NCI-H1092 (cell line): ENCODE measurements at regions not wholly inside any gene's neighbourhood (a gene's known extent, or its start where the extent isn't known, plus 50 kb on each side); places are given as distances from the start of the nearest gene placed in this dataset.

Experiments used
- DNase-seq: peaks from one replicate; lab custom pipeline; 2025; lab: John Stamatoyannopoulos, UW

DNA sequence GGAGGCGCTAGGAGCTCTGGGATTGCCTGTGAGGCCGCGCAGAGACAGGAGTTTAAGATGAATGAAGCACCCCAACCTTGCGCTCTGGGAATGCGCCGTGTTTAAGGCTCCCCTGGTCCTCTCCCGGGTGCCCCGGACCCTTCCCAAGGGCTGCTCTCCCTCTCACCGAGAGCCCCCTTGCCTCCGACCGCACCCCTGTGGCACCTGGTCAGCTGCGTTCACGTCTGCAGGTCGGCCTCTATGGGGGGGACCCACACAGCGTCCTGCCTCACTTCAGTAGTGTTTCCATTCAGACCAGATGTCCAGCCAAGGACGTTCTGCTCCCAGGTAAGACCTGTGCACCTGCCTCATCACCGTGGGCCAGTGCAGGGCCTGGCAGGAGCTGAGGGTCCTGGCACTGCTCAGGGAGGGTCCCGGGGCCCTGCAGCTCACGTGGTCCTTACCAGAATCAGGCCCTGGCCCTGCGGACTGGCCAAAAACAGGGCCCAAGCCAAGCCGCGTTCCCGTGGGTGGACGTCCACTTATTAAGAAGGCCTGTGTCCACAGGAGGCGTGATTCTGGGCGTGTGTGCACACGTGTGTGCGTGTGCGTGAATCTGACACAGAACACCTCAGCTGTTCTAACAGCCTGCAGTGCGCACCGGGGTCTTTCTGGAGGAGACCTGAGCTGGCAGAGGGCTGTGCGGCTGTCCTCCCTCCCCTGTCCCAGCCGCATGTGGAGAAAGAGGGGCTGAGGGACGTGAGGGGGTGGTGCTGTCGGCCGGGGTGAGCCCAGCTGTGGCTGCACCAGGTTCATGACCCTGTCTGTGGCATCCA is 79.9 kb upstream of the BHLHE23 start:
- no peak for DNase-seq

DNA sequence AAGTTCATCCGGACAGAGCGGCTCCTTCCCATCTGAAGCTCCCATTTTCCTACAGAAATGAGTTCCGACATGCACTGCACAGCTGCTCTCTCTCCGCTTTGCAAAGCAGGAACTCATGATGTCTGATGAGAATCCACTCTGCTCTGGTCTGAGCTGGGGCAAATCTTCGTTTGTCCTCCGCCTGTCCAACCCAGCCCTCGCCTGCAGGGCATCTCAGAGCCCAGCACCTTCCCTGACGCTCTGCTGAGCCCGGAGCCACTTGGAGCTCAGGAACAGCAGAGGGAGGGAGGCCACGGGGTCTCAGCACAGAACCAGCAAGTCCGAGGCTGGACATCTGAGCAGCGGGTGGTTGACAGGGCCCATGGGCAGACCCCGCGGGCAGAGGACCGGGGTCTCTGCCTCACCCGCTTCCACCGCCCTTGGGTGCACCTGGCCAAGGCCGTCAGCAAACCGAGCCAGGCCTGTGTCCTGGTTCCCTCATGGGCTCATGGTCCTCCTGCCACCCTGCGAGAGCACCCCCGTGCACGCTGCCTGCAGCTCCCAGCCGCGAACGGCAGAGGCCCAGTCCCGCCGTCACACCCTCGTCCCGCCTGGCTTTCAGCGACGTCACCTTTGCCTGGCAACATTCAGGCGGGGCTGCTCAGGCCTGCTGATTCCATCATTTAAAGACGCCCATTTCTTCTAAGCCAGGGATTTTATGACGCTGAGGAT is 78.5 kb upstream of the BHLHE23 start:
- DNase-seq: no peak

DNA sequence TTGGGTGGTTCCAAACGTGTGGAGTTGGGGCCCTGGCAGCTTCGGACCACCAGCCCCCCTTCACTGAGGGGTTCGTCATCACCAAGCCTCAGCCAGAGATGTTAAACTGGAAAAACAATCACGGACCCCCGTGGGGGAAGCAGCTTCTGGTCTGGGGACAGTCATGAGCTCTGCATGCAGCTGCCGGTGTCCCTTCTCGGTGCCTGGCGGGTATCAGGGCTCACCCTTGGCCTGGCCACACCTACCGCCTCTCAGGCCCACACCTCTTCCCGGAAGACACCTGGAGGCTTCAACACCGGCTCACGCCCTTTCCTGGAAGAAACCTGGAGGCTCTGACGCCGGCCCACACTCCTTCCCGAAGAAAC is 77.8 kb upstream of the BHLHE23 start:
- DNase-seq: no peak

DNA sequence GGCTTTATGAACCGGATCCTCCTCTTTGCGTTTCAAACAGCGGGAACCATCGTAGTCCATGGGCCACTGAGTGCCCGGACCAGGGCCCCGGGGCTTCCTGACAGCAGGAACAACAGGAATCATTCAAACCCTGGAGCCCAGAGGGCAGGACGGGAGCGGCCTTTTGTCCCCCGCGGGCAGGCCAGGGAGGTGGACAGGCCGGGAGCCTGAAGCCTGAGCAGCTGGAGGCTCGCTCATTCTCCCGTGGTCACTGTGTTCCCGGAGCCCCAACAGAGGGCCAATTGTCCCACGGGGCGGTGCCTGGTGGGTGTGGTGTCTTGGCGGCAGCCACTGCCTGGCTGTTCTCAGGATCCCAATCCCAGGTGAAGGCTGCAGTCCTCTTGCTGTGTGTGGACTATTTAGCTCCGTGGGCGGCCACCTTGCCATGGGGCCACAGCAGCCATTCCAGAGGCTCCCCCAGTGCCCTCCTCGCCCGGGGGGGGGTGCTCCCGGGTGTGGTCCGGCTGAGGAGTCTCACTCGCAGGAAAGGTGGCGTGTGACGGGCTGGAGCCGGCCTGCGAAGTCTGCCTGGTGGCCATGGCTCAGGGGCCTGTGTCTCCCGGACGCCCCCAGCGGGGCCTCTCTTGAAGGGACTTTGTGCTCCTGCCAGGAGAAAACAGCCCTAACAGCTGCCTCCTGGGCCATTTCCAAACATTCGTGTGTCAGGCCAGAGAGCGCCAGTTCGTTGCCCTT is 77.2 kb upstream of the BHLHE23 start:
- no peak for DNase-seq

DNA sequence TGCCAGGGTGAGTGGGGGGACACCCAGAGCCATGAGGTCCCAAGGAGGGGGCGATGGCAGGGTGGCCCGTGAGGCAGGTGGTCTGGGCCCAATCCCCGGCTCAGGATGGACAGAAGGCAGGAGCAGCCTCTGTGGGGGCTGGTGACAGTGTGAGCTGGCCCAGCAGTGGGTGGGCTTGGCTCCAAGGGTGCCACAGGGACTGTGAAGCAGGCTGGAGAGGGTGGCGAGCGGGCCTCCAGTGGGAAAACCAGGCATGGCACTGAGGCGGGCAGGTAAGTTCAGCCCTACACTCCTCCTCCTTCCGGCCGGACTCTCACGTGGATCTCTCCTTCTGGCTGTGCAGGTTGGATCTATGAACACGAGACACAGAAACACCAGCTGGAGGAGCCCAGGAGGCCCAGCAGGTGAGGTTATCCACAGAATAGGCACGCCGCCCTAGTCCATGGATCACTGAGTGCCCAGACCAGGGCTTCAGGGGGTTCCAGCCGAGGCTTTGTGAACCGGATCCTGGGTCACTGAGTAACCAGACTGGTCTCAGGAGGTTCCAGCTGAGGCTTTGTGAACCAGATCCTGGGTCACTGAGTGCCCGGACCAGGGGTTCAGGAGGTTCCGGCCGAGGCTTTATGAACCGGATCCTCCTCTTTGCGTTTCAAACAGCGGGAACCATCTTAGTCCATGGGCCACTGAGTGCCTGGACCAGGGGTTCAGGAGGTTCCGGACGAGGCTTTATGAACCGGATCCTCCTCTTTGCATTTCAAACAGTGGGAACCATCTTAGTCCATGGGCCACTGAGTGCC is 76.4 kb upstream of the BHLHE23 start:
- no peak for DNase-seq

DNA sequence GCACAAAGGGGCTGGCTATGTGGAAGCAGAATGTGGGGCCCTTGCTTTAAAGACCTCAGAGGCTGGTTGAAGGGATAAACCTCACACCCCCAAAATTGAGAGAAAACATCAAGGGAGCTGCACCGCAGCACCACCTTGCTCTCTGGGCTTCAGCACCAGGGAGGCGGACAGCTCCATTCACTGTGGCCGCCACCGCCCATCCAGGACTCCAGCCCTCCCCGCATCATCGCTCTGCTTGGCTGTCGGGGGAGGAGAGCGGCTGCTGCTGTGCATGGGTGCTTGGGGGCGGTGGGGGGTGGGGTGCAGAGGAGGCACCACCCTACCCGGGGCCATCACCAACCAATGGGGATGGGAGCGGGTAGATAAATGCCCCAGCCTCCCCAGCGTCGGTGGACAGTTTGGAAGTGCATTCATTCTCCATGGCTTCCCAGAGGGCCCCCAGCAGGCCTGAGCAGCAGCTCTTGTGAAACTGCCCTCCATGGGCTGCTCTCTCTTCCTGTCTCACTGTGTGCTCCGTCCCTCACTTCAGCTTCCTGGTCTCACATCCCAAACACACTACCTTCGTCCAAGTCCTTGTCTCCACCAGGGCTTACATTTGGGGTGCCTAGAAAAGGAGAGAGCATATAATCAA is 75.7 kb upstream of the BHLHE23 start:
- no peak for DNase-seq

DNA sequence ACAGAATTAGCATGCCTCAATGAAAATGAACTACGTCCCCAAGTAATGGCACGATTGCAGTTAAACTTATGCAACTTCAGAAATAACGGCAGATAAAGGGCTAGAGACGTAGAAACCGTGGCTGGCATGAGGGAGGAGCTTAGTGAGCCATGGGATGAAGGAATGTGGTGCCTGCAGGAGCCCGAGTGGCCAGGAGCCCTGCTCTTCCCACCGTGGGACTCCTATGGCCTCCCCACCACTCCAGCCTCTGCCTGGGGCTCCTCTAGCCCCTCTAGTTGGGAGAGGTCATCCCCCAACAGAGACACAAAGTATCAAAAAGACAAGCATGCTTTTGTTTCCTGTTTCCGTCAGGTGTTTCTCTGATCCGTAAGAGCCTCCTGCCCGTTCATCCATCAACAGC is 75.1 kb upstream of the BHLHE23 start:
- DNase-seq: no peak

DNA sequence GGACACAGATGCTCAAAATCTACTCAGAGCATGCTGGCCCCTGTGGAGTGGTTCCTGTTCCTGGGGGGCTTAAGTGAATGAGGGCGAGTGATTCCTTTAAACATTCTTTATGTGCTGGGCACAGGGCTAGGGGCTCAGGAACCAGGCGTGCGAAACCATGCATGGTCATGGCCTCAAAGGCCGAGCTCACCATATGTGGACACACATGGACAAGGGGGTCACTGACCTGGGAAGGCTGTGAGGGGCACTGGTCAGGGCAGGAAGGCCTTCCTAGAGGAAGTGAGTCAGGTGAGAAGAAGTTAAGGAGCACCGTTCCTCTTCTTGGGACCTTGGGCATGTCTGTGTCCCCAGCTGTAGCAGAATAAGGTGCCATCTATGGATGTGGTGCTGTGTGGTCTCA is 74.6 kb upstream of the BHLHE23 start:
- no peak for DNase-seq

DNA sequence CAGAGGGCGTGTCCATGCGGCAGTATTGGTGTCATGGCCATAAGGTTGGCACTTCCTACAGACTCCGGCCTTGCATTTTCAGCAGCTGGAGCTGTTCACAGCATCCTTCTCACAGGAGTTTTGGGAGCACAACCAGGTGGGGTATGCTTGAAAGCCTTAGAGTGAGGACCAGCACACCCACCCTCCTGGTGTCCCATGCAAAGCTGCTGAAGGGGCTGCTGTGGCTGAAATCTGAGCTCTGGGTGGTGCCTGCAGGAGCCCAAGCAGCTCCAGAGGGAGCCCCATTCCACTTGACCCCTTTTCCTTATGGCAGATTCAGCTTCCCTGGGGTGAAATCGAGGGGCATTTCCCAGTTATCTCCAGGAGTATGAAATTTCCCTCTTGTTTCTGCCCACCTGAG is 74.0 kb upstream of the BHLHE23 start:
- no peak for DNase-seq

DNA sequence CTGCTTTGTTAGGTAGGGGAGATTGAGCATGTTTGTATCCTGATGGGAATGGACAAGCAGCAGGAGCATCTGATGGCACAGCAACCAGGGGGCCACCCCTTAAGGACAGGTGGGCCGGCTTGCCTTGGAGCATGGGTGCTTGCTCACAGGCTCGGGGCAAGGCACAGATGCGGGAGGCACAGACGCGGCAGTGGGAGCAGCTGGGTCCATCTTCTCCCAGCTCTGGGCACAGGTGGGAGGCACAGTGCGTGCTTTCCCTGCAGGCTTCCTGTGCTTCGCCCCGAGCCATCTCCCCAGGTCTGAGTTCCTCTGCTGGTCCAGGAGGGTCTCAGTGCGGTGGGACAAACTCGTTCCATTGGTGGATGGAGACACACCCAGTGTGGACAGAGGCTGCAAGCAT is 73.6 kb upstream of the BHLHE23 start:
- no peak for DNase-seq

DNA sequence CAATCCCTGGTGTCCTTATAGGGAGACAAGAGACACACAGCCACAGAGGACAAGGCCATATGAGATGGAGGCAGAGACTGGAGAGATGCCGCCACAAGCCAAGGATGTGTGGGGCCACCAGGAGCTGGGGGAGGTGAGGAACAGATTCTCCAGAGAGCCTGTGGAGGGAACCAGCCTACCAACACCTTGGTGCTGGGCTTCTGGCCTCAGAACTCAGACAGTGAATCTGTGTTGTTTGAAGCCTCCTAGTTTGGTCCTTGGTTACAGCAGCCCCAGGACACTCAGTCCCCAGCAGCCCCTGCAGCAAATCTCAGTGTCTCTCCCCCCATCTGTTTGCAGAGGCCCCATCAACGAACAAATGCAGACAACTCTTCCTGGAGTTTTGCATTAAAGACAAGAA is 73.2 kb upstream of the BHLHE23 start:
- DNase-seq: no peak

DNA sequence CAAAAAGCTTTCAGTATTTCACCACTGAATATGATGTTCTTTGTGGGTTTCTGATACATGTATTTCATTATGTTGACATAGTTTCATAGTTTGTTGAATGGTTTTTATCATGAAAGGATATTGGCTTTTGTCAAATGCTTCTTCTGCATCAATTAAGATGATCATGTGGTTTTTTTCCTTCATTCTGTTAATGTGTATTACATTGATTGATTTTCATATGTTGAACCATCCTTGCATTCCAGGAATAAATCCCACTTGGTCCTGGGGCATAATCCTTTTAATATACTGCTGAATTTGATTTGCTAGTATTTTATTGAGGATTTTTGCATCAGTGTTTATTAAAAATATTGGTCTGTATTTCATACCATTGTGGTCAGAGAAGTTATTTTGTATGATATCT is 70.9 kb upstream of the BHLHE23 start:
- no peak for DNase-seq

DNA sequence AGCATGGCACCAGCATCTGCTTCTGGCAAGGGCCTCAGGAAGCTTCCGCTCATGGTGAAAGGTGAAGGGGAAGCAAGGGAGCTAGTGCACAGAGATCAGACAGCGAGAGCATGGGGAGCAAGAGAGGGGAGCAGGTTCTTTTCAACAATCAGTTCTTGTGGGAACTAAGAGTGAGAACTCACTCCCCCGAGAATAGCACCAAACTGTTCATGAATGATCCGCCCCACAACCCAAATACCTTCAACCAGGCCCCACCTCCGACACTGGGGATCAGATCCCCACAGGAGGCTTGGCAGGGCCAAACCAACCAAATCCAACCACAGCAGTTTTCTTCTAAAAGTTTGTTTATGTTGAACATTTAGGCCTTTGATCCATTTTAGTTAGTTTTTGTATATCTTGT is 69.7 kb upstream of the BHLHE23 start:
- no peak for DNase-seq

DNA sequence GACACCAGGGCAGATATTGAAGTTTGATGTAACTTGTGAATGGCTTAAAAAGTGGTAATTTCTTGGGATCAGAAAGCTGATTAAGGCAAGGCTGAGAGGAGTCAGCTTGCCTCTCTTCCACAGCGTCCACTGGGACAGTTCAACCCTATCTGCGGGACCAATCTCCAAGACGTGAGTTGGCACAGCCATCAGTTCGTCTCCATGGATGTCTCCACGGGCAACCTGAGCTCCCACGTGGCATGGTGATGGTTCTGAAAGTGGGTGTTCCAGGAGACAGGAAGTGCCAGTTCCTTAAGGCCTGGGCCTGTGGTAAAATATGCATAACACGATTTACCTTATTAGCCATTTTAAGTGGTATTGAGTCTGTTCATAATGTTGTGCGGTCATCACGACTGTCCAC is 67.9 kb upstream of the BHLHE23 start:
- DNase-seq: no peak

DNA sequence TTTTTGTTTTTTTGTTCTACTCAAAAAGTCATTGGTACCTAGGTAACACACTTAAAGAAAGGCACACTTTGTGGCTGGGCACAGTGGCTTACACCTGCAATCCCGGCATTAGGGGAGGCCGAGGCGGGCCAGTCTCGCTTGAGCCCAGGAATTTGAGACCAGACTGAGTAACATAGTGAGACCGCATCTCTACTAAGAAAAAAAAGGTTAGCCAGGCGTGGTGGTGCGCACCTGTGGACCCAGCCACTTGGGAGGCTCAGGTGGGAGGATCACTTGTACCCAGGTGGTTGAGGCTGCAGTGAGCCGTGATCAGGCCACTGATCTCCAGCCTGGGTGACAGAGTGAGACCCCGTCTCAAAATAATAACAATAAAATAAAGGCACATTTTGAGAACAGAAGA is 67.4 kb upstream of the BHLHE23 start:
- DNase-seq: no peak

DNA sequence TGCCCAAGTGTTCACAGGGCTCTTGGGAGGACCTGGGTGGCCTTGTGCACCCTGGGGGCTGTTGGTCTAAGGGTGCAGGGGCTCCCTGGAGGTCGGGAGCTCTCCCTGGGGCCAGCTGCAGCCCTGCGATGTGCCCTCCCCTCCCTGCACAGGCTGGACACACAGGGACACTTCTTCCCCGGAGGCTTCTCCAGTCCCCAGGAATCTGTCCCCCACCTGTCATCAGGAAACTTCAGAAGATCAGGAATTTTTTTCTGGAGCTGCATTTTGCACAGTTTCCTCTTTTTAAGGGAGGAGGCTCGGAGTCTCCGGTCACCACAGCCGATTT is 66.9 kb upstream of the BHLHE23 start:
- DNase-seq: no peak

DNA sequence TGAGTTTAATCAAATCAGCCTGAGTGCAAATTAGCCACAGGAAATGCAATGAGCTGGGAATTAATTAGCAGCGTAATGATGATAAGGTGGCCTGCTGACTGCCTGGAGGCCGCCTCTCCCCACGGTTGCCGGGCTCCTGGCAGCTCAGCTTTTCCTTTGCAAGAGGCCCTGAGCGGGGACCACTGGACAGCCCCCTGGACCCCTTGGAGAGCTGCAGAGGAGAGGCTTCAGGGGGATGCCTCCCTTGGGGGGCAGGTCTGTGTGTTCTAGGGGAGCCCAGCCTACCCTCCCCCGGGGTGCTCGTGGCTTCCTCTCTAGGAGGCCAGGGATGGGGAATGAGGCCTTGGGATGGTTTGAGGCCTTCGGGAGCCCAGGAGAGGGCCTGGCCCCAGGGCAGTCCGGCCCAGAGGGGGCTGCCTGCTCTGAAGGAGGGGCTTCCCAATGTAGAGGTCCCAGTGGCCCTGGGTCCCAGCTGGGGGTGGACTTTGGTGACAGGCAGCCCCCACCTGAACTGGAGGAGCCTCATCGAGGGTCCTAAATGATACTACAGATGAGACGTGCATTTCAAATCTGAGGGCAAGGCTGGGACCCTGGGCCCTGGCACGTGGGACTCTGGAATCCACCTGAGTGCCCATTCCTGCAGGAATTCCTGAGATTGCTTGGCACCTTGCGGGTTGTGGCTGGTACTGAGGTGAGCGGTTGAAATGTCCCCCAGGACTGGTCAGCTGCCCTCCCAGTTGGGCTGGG is 66.4 kb upstream of the BHLHE23 start:
- DNase-seq: no peak

DNA sequence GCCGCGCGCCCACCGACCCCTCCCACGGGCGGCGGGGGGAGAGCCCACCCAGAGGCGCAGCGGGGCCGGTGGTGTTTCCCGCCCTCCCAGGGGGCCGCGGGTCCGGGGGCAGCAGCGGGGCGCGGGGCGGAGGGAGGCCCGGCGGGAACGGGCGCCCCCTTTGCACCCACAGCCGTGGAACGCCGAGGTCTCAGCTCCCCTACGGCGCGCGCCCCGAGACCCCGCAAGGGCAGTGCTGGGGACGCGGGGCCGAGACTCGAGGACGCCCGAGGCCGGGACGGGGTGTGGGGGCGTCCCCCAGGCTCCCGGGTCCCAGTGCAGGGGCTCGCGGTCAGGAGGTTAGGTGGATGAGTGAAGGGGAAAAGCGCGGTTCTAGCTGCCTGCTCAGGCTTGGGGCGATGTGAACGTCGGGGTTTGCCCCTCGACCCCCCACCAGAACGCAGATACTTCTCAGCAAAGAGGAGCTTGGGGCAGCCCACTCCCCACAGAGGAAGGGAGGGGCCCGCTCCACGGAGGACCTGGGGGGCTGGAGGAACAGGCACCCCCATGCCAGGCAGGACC is 65.5 kb upstream of the BHLHE23 start:
- DNase-seq: no peak

DNA sequence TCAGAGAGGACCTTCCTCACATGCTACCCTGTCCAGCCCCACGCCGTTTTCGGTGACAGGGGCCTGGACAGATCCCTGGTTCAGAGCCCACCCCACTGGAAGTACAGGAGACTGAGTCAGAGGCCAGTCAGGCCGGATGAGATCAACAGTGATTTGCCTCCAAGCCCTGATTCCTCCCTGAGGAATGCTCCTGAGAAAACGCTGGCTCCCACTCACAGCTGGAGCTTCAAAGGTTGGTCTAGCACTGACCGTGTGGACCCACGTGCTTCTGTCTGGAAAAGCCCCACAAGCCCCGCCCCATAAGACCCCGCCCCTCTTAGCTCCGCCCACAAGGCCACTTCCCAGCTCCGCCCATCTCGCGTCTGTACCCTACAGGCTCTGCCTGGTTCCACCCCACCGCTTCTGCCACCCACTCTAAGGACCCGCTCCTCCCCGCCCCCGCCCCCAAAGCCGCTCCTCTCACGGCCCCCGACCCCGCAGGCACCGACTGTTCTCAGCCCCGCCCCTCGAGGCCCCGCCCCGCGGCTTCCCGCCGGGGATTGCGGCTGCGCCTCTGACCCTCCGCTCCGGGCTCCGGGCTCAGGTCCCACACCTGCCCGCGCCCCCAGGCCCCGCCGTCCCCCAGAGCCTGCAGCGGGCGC is 64.9 kb upstream of the BHLHE23 start:
- DNase-seq: no peak

DNA sequence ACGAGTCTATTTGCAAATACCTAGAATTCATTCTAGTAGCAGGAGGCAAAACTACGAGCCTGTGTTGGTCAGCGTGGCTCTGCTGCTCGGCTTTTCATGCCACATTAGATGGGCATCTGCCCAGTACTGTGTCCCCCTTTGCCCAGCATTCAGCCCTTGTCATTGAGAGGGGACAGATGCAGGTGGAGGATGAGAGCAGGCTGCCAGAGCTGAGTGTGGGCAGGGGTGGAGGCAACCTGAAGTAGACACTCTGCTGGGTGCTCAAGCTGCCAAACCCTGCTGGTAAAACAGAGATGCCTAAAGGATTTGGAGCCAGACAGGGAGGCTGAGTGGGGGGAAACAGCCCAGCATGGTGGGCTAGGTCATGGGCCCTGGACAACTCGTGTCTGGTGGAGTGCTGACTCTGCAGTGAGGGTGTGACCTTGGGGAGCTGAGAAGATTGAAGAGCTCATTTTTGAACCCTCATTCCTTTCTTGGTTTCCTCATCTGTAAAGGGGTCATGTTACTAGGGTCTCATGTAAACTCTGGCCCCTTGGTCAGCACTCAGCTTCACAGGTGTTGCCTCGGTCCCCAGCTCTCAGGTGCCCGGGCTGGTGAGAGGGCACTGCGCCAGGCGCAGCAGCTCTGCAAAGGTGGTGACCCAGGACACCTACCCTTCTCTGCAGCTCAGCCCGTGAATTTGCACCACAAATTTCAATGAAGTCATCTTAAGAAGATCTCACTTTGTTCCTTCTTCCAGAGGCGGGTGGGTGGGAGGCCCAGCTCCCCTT is 64.2 kb upstream of the BHLHE23 start:
- no peak for DNase-seq
